B cell (primary cell): ENCODE measurements at regions not wholly inside any gene's neighbourhood (a gene's known extent, or its start where the extent isn't known, plus 50 kb on each side); places are given as distances from the start of the nearest gene placed in this dataset.

Experiments used
- ATAC-seq: fragments of 200-7000 bp; cut with Tn5 transposase; one replicate; pipeline ENCODE4 v1.10.0; 2021; ENCODE audit warnings: low read depth, mild to moderate bottlenecking, moderate number of reproducible peaks, moderate library complexity
- CTCF ChIA-PET: fragments of 350-600 bp; sonication (Branson Sonifier 250); formaldehyde crosslinking; loops from one replicate; lab custom pipeline; 2021; ENCODE audit warnings: antibody characterized with exemption, inconsistent platforms; lab: Charles Lee
- POLR2A ChIA-PET: fragments of 350-600 bp; sonication (Branson Sonifier 250); formaldehyde crosslinking; loops from one replicate; lab custom pipeline; 2021; ENCODE audit warnings: antibody characterized with exemption; lab: Charles Lee
- DNase-seq: peaks from one replicate; pipeline ENCODE4 v3.0.0; 2013
- H2AFZ ChIP-seq: 2 replicates; pipeline ENCODE4 v1.6.1; 2012; ENCODE audit warnings: mild to moderate bottlenecking, low read depth, low read length; ENCODE audit not compliant: insufficient read depth, poor library complexity, severe bottlenecking
- H3K27ac ChIP-seq, 2 donors: 1 replicate in 1 of 2; 2 replicates in 1 of 2; pipeline ENCODE4 v1.5.1; 2012 to 2013; ENCODE audit warnings: low read length in 2 of 2, mild to moderate bottlenecking in 2 of 2, moderate library complexity in 1 of 2
- H3K27me3 ChIP-seq, 4 experiments: fragments of 200-600 bp in 1 of 4; sonication (generic) in 1 of 4; replicated peaks in 1 of 4; 1 replicate in 2 of 4; 2 replicates in 2 of 4; pipeline versions ENCODE4 v1.6.1 to v1.7.0; 2013 to 2016; ENCODE audit warnings: low read length in 3 of 4, mild to moderate bottlenecking in 2 of 4, mixed read lengths in 1 of 4, moderate library complexity in 1 of 4; ENCODE audit not compliant: insufficient read depth in 4 of 4, control insufficient read depth in 3 of 4; ENCODE audit errors: control extremely low read depth in 1 of 4
- H3K36me3 ChIP-seq, 2 experiments: replicated peaks in 1 of 2; 1 replicate in 1 of 2; 2 replicates in 1 of 2; pipeline versions ENCODE4 v1.6.1 to v1.7.1; 2013; ENCODE audit warnings: low read length in 1 of 2; ENCODE audit not compliant: insufficient read depth in 2 of 2, control insufficient read depth in 1 of 2; ENCODE audit errors: control extremely low read depth in 1 of 2, extremely low read depth in 1 of 2
- H3K4me1 ChIP-seq, 2 donors: fragments of 200-600 bp in 1 of 2; sonication (generic) in 1 of 2; 1 replicate in 1 of 2; 2 replicates in 1 of 2; pipeline versions ENCODE4 v1.5.1 to v1.6.1; 2013 to 2017; ENCODE audit warnings: low read length in 2 of 2; ENCODE audit not compliant: control insufficient read depth in 2 of 2, insufficient read depth in 2 of 2
- H3K4me2 ChIP-seq: replicated peaks from 2 replicates; pipeline ENCODE3; 2012; ENCODE audit warnings: mild to moderate bottlenecking, low read depth, low read length; ENCODE audit not compliant: poor library complexity, severe bottlenecking
- H3K4me3 ChIP-seq, 5 experiments: fragments of 200-600 bp in 1 of 5; sonication (generic) in 1 of 5; 1 replicate in 3 of 5; 2 replicates in 2 of 5; pipeline versions ENCODE4 v1.5.1 to v1.7.0; 2011 to 2016; ENCODE audit warnings: low read length in 4 of 5, mild to moderate bottlenecking in 4 of 5, low read depth in 2 of 5, control low read depth in 1 of 5, moderate library complexity in 1 of 5; ENCODE audit not compliant: insufficient read depth in 1 of 5; ENCODE audit errors: control extremely low read depth in 1 of 5, extremely low read depth in 1 of 5
- H3K79me2 ChIP-seq: fragments of 200-600 bp; sonication (generic); one replicate; pipeline ENCODE4 v1.6.0; 2016; ENCODE audit warnings: low read length; ENCODE audit not compliant: control insufficient read depth, insufficient read depth
- H3K9ac ChIP-seq: fragments of 200-600 bp; sonication (generic); 2 replicates; pipeline ENCODE4 v1.6.1; 2017; ENCODE audit warnings: mild to moderate bottlenecking, low read length, moderate library complexity
- H3K9me3 ChIP-seq, 3 donors: one replicate each; pipeline versions ENCODE4 v1.6.1 to v1.7.1; 2013; ENCODE audit warnings: low read length in 2 of 3; ENCODE audit not compliant: control insufficient read depth in 2 of 3, insufficient read depth in 1 of 3; ENCODE audit errors: control extremely low read depth in 1 of 3
- H4K20me1 ChIP-seq: 2 replicates; pipeline ENCODE4 v1.6.0; 2012; ENCODE audit warnings: mild to moderate bottlenecking, low read length; ENCODE audit not compliant: insufficient read depth, control insufficient read depth, poor library complexity, severe bottlenecking
- H3K27ac Mint-ChIP-seq: one replicate; pipeline ENCODE4 v1.8.0; 2021; ENCODE audit warnings: mixed read lengths
- H3K27me3 Mint-ChIP-seq: one replicate; pipeline ENCODE4 v1.8.0; 2021; ENCODE audit warnings: mixed read lengths
- H3K4me1 Mint-ChIP-seq: one replicate; pipeline ENCODE4 v1.8.0; 2021; ENCODE audit warnings: mixed read lengths
- H3K4me3 Mint-ChIP-seq: one replicate; pipeline ENCODE4 v1.8.0; 2021; ENCODE audit warnings: mixed read lengths
- H3K9me3 Mint-ChIP-seq: one replicate; pipeline ENCODE4 v1.8.0; 2022; ENCODE audit warnings: mixed read lengths; ENCODE audit not compliant: insufficient read depth
- EZH2 ChIP-seq: IDR thresholded peaks from 2 replicates; pipeline ENCODE4 v1.6.1; 2012; ENCODE audit warnings: borderline replicate concordance, low read depth, mild to moderate bottlenecking, moderate library complexity, low read length; ENCODE audit not compliant: insufficient read depth, poor library complexity, severe bottlenecking
- WGBS: methylation state at CpG from one replicate; pipeline ENCODE4 v1.1.5; 2013; ENCODE audit warnings: missing lambda C conversion rate; ENCODE audit not compliant: insufficient coverage; 5-methylcytosine and 5-hydroxymethylcytosine counted together
- intact Hi-C: fragments of 100-400 bp; cut with micrococcal nuclease; formaldehyde crosslinking; loops from one replicate; pipeline ENCODE4 v1.10.0; 2022
- TF ChIP-seq, protein P1 (sequence below): fragments of 200-600 bp; IDR thresholded peaks from one replicate; pipeline ENCODE4 v1.8.0; 2022; ENCODE audit warnings: antibody characterized with exemption, mild to moderate bottlenecking

DNA sequence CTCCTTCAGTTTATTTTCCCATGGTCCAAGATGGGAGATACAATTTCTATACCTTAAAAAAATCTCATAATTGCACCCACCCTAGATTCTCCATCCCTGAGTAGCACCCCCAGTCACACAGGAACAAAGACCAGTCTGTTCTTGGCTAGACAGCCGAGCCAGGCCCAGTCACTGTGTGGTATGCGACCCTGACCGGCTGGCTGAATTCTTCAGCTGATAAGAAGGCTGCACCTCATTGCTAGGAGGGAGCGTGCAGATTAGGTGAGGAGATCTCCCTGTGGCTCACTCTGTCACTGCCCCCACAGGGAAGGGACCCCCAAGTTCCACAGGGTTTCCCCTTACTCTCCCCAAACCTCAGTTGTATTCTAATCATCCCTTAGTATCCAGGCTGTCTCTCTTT lies 138.7 kb downstream of the SALL1 start:
- H3K27ac Mint-ChIP-seq = no peak overlapping the region
- peaks cover 8% of the 10 kb centered on the region for H3K27me3 Mint-ChIP-seq
- no peak overlapping the region for H3K4me3 Mint-ChIP-seq
- Histone ChIP-seq H3K27ac (no peak overlapping the region), H3K4me3 (no peak overlapping the region), H2AFZ (no peak overlapping the region), H3K79me2 (no peaks in the 10 kb centered on the region), H3K9ac (no peak overlapping the region), H4K20me1 (no peaks in the 10 kb centered on the region), H3K27me3 (peaks cover 0 to 4% (median 0%) of the 10 kb centered on the region in 4 experiments), H3K9me3 (peaks cover 0 to 11% (median 3%) of the 10 kb centered on the region in 3 donors), H3K36me3 (no peaks in the 10 kb centered on the region), H3K4me2 (no peak overlapping the region), H3K4me1 (no peaks in the 10 kb centered on the region)
- ChIA-PET CTCF (interaction anchor here (0.6 kb wide), 1 partner anchor 34 kb away, joined by 4 read pairs; no protein-coding TSS in a partner anchor), POLR2A (no interaction called here)
- TF ChIP-seq, protein P1, sequence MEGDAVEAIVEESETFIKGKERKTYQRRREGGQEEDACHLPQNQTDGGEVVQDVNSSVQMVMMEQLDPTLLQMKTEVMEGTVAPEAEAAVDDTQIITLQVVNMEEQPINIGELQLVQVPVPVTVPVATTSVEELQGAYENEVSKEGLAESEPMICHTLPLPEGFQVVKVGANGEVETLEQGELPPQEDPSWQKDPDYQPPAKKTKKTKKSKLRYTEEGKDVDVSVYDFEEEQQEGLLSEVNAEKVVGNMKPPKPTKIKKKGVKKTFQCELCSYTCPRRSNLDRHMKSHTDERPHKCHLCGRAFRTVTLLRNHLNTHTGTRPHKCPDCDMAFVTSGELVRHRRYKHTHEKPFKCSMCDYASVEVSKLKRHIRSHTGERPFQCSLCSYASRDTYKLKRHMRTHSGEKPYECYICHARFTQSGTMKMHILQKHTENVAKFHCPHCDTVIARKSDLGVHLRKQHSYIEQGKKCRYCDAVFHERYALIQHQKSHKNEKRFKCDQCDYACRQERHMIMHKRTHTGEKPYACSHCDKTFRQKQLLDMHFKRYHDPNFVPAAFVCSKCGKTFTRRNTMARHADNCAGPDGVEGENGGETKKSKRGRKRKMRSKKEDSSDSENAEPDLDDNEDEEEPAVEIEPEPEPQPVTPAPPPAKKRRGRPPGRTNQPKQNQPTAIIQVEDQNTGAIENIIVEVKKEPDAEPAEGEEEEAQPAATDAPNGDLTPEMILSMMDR = no peak
- TF ChIP-seq EZH2 = no peak
- no peaks in the 10 kb centered on the region for H3K4me1 Mint-ChIP-seq
- DNase-seq (no peak), ATAC-seq (no peak)
- intact Hi-C loops = no loop called here
- 86% methylated on average over 3 of the region's 4 CpGs for WGBS
- peaks cover 4% of the 10 kb centered on the region for H3K9me3 Mint-ChIP-seq

- H3K36me3 ChIP-seq = no peaks in the 10 kb centered on the region
- no peak overlapping the region for H3K4me2 ChIP-seq
- Mint-ChIP-seq H3K4me3 (no peak overlapping the region), H3K9me3 (peaks cover 4% of the 10 kb centered on the region), H3K27ac (no peak overlapping the region), H3K27me3 (peaks cover 5% of the 10 kb centered on the region), H3K4me1 (no peaks in the 10 kb centered on the region)
- TF ChIP-seq EZH2 = no peak
- TF ChIP-seq, protein P1 = no peak
- no peaks in the 10 kb centered on the region for H4K20me1 ChIP-seq
- ChIA-PET POLR2A (no interaction called here), CTCF (no interaction called here)
- peaks cover 0 to 11% (median 7%) of the 10 kb centered on the region in 3 donors for H3K9me3 ChIP-seq
- no peaks in the 10 kb centered on the region for H3K79me2 ChIP-seq
- H2AFZ ChIP-seq = no peak overlapping the region
- peaks cover 0 to 4% (median 0%) of the 10 kb centered on the region in 4 experiments for H3K27me3 ChIP-seq
- ATAC-seq (no peak), DNase-seq (no peak)
- H3K9ac ChIP-seq = no peak overlapping the region
- no peaks in the 10 kb centered on the region for H3K4me1 ChIP-seq
- intact Hi-C loops = no loop called here
- WGBS = 89% methylated on average over 1 of the region's 4 CpGs
- no peak overlapping the region for H3K27ac ChIP-seq
- H3K4me3 ChIP-seq = no peak overlapping the region
Measured at GRCh38 chr16:51010817-51011216, 140.3 kb downstream of the SALL1 start.
